GM21619 (cell line): ENCODE measurements at regions not wholly inside any gene's neighbourhood (a gene's known extent, or its start where the extent isn't known, plus 50 kb on each side); places are given as distances from the start of the nearest gene placed in this dataset.
"Not testable (repeated sequence)": the region's sequence is repeated elsewhere in the genome, so short reads cannot be mapped to it uniquely, and the experiment has no call there.

Experiments used
- ATAC-seq: cut with Tn5 transposase; IDR thresholded peaks from one replicate; pipeline ENCODE4 v1.9.1; 2021; ENCODE audit not compliant: unreplicated experiment

DNA sequence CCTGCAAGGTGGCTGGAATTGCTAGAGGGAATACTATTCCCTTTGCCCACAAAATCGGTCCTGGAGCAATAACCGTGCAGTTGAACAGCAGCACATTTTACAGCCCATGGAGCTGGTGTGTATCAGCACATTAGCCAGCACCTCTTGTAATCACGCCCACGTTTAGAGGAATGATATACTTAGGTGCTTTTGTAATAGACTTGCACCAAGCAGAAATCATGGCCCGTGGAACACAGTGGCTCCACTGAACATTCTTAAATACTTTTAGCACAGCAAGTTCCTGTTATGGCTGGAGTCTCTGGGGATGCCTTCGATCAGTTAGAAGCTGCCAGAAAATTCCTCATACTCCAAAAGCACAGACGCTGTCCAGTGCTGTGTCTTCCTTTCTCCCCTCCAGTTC, 218.1 kb upstream of the FAM78B start:
- ATAC-seq = no peak

DNA sequence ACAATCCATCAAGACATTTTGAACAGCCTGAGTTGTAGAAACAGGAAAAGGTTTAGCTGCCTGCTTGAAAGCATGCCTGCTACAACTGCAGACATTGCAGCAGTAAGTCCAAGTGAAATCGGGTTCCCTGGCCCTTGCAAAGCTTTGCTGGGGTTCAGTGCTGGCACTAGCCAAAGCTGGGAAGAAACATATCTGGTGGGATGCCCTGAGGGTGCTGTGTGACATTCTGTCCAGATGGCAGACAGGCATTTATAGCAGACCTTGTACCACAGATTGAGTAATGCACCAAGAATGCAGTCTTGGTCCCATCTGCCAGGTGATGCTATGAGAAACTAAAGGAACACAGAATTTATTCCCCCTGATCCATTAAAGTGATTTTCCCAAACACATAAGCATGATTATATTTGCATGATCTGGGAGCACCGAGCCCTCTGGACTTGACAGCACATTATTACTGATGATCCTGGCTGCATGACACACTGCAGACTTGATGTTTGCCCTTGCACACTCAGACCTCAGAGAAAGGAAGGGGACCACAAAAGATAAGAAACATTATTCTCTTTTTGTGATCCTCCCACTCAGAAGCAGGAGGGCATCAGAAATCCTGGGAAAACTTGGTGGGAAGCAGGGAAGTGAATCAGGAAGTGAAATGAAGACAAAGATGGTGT, 223.7 kb upstream of the FAM78B start:
- ATAC-seq = no peak

DNA sequence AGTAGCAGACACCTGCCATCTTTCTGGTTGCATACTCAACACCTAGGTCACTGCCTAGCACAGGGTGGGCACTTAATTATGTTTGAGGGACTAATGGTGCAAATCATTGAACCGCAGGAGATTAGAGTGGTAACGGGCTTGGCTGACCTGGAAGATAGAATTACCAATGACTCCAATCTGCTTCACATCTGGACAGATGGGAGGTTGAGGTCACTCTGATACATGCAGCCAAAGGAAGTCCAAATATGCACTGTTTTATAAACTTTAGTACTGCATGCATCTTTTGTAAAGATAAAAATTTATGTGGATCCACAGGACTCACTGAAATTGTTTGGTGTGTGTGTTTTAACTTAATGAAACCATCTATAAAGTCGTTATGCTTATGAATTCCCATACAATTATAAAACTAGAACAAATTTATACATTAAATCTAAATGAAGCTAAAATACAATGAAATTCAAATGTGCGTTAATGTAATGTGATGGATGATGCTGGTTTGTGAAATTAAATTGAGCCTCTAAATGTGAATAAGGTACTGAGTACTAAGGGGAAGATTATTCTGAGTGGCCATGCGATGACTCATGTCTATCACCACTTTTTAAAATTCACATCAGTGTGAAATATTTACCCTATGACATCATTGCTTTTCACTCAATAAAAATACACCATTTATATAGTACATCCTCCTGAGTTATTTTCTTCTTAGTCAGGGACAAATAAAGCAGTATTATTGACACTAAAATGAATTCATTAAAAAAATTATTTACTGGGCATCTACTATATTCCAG, 224.7 kb upstream of the FAM78B start:
- ATAC-seq = no peak

DNA sequence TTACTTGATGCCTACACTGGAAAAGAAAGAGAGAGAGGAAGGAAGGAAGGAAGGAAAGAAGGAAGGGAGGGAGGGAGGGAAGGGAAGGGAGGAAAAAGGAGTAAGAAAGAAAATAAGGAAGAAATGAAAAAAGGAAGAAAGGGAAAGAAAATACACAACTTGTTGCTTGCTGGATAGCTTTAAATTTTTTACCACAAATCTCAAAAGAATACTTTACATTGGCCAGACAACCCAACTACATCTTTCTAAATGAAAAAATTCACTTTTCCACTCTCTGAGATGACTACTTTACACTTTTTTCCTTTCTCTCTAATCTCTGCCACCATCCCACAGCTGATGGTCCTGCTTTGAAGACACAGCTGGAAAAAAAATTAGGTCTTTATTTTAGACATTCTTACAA, 228.9 kb upstream of the FAM78B start:
- no peak for ATAC-seq

DNA sequence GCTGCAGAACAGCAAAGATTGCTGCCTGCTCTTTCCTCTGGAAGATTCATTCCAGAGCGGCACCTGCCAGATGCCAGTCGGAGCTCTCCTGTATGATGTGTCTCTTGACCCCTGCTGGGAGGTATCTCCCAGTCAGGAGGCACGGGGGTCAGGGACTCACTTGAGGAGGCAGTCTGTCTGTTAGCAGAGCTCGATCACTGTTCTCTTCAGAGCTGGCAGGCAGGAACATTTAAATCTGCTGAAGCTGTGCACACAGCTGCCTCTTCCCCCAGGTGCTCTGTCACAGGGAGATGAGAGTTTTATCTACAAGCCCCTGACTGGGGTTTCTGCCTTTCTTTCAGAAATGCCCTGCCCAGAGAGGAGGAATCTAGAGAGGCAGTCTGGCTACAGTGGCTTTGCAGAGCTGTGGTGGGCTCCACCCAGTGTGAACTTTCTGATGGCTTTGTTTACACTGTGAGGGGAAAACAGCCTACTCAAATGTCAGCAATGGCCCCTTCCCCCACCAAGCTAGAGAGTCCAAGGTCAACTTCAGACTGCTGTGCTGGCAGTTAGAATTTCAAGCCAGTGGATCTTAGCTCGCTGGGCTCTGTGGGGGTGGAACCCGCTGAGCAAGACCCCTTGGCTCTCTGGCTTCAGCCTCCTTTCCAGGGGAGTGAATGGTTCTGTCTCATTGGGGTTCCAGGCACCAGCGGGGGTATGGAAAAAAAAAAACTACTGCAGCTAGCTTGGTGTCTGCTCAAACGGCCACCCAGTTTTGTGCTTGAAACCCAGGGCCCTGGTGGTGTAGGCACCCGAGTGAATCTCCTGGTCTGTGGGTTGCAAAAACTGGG, 242.7 kb upstream of the FAM78B start:
- ATAC-seq = not testable (repeated sequence)

DNA sequence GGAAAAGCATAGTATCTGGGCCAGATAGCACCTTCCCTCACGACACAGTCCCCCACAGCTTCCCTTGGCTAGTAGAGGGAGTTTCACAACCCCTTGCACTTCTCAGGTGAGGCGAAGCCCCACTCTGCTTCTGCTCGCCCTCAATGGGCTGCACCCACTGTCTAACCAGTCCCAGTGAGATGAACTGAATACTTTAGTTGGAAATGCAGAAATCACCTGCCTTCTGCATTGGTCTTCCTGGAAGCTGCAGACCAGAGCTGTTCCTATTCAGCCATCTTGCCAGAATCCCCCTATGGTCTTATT, 243.2 kb upstream of the FAM78B start:
- ATAC-seq = no peak

DNA sequence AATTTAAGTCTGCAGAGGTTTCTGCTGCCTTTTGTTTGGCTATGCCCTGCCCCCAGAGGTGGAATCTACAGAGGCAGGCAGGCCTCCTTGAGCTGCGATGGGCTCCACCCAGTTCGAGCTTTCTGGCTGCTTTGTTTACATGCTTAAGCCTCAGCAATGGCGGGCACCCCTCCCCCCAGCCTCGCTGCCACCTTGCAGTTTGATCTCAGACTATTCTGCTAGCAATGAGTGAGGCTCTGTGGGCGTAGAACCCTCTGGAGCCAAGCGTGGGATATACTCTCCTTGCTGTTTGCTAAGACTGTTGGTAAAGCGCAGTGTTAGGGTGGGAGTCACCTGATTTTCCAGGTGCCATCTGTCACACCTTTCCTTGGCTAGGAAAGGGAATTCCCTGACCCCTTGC, 250.0 kb upstream of the FAM78B start:
- ATAC-seq = not testable (repeated sequence)

DNA sequence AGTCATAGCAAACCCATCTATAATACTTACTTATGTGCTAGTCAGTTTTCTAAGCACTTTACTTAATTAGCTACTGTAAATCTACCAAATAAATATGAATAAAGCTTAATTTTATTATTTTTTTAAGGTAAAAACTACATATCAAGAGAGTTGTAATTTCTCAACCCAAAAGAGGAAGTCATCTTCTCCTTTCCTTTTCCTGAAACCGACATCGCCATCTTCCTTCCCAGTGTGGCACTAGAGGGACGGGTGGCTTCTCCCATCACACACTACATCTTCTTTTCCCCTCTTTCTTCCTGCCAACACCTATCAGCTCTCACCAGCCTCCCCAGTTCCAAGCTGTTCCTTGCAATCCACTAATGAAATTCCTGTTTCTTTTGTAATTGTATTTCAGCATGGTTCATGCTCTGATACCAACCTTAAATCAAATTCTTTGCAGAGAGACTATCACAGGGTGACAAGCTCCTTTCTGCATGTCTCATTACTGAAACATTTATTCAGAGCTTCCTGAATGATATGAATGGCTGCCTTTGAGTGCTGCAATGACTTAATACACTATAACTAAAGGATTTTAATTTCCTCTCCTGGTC, 251.6 kb upstream of the FAM78B start:
- no peak for ATAC-seq

DNA sequence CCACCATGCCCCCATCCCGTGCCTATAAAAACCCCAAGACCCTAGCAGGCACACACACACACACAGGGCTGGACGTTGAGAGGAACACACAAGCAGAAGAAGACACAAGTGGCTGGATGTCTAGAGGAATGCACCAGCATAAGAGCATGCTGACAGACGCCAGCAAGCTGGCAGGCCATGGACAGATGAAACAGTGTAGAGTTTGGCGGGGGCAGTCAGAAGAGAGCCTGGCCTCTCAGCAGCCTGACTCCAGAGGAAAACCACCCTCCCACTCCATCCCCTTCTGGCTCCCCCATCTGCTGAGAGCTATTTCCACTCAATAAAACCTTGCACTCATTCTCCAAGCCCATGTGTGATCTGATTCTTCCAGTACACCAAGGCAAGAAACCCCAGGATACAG, 255.8 kb upstream of the FAM78B start:
- ATAC-seq = not testable (repeated sequence)

DNA sequence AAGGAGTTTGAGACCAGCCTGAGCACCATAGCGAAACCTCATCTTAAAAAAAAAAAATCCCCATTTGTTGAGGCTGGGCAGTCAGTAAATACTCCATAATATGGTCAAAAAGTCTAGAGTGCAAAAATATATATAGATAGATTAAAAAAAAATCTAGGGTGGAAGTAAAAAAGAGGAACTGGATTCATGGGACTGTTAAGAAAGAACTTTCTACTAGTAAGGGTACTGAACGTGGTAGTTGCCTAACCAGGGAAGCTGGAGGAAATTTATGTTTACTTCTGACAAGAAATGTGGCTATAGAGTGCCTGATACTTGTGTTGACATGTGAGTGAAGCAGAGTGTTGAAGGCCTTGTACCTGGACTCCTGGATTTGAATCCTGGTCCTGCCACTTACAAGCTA, 265.9 kb upstream of the FAM78B start:
- ATAC-seq = no peak

DNA sequence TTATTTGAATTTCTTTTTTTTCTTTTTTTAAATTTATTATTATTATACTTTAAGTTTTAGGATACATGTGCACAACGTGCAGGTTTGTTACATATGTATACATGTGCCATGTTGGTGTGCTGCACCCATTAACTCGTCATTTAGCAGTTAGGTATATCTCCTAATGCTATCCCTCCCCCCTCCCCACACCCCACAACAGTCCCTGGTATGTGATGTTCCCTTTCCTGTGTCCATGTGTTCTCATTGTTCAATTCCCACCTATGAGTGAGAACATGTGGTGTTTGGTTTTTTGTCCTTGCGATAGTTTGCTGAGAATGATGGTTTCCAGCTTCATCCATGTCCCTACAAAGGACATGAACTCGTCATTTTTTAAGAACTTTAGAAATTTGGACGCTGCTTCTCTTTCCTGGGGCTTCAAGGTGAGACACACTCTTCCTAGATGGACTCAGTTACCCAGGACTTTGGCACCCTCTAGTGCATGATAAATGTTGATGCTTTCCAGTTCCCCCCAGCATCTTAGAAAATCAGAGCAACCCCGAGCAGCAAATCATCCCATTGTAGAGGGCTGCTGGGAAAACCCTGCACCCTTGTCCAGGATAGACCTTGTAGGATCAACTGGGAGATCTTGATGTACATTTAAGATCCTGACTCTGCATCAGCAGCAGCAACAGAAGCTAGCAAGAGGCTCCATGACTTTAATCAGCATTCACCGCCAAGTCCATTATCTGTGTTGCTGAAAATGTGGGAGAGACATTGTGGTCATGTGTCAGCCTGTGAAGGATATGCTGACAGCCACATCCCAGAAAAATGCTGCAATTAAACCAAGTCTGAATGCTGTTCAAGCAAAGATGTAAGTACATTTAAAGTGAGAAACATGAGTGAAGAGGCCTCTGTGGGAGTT, 266.9 kb upstream of the FAM78B start:
- ATAC-seq = not testable (repeated sequence)

DNA sequence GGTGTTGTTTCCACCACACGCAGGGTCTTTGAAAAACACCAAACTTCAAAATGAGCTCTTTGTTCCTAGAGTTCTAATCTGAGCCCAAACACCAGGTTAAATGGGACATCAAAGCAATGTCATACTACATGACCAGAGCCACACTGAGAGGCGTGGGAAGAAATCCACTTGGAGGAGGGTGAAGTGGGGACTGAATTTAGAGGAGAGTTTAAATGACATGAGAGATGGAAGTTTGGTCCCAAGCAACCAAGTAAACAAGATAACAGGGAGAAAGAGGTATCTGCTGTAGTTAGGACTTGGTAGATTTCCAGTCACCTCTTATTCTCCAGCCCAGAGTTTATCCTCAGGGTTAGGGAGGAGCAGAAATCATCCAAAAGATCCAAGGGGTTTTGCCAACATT, 290.9 kb upstream of the FAM78B start:
- no peak for ATAC-seq

DNA sequence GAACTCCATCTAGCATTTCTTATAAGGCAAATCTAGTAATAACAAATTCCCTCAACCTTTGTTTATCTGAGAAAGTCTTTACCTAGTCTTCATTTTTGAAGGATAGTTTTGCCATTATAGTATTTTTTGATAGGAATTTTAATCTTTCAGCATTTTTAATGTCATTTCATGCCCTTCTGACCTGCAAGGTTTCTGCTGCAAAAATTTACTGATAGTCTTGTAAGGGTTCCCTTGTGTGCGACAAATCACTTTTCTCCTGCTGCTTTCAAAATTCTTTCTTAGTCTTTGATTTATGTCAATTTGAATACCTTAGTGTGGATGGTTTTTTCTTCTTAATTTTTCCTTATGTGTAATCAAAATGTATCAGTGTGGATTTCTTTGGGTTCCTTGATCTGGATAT, 297.5 kb upstream of the FAM78B start:
- no peak for ATAC-seq

DNA sequence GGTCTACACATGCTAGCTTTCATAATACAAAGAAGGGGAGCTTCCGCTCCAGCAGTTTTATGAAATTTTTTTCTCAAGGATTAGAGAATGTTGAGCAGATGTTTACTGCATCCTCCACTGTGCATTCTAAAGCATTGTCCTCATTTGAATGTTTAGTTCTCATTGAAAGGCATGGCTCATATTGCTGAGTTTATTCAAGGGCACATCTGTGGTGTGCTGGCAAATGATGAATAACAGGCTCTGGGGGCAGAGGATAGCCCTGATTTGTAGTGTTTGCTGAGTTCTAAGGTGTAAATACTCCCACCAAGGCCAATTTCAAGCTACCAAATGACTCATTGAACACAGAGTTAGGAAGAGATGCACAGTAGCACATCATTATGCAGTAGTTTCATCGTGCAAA, 303.2 kb upstream of the FAM78B start:
- no peak for ATAC-seq

DNA sequence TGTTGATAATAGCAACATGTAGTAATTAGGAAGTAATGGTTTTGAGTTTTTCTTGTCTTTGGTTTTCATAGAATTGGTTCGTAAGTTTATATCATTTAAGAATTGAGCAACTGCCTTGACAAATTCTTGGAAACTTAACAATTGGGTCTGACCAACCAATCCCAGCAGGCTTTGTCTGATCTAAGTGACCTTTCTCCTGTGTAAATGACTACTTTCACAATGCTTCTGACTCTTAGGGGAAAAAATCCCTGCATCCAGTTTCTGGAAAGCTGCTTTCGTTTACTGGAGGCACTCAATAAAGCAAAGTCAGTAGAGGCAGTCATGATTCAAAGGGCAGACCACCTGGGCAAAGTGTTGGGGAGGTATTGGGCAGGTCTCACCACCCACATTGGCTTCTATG, 303.6 kb upstream of the FAM78B start:
- no peak for ATAC-seq

DNA sequence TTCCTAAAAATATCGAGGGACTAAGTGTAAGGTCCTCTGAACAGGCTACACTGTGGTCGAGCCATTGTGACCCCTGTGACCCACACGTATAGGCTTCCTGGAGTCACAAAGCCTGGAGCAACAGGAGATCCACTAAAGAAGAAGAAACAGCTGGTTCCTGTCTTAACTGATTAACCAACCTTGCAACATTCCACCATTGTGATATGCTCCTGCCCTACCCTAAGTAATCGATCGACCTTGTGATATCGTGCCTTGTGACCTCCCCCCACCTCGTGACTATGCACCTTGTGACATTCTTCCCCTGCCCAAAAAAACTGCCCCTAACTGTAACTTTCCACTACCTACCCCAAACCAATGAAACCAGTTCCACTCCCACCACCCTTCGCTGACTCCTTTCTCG, 304.6 kb upstream of the FAM78B start:
- no peak for ATAC-seq

DNA sequence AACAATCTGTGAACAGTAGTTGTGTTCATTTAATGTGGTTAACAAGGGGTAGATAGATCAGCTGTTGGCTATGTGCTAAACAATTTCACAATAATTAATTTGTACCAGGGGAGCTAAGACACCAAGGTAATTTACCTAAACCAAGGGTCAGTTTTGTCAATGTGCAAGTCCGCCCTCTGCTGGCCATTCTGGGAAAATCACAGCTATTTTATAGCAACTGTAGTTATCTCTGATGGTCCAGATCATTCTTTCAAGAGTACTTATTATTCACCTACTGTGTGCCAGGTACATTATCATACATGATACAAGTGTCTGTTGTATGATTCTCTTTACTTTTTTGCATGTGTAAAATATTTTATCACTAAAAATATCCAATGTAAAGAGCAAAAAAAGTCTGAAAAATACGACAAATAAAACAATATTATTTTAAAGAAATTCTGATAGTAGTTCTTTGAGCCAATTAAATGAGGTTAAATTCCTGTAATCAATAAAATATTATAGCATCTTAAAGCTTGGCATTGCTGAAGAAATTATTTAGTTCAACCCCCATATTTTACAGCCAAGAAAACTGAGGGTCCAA, 312.3 kb upstream of the FAM78B start:
- ATAC-seq = peak; percentile 66

DNA sequence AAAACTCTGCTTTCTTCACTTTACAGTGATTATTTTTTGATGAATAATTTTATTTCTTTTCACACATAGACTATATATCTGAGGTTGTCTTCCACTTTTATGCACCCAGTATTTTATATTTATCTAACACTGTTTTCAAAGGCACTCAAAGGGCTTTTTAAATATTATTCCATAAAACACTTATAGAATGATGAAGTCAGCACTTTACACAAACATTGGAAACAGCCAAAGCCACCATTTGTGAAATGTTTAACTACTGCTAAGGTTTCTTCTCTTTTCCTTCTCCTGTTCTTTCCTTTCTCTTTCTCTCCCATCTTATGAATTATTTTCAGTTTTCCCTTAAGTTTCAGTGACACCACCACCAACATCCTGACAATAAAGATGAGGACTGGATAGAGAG, 317.7 kb upstream of the FAM78B start:
- ATAC-seq = no peak

DNA sequence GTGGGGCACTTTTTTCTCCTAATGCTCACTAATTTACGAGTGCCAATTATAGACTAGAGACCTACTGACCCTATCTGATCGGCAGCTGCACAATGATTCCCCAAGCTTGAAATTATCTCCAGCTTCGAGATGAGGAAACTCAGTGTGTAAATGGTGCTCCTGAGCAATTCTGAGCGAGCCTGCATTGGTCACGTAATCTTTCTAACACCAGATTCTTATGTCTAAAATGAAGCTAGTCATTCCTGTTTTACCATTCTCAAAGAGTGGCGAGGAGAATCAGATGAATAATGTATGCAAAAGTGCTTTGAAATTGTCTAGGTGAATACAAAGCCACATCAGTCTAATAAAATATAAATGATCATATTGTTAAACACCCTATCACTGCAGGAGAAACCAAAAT, 318.1 kb upstream of the FAM78B start:
- ATAC-seq = no peak

DNA sequence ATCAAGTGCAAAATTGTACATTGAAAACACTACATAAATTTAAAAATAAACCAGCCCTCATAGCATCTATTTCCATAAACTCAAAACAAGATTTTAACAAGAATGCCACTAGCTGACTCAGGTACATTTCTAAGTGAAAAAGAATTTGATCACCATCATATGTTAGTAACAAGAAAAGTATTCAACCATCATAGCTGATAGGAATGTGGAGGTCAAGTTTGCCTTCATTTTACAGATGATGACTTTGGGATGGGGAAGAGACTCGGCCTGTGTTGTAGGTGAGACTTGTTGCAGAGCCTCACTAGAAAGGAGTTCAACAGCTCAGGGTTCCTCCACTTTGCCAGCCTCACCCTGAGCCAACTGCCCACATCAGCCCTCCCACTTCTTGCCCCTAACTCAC, 318.8 kb upstream of the FAM78B start:
- ATAC-seq = no peak
